ENCODE measurements at regions not wholly inside any gene's neighbourhood (a gene's known extent, or its start where the extent isn't known, plus 50 kb on each side); places are given as distances from the start of the nearest gene placed in this dataset.

- H3K27ac ChIP-seq = no peak overlapping the region
- ChIA-PET CTCF (no interaction called here), POLR2A (ENCODE audit: low non-redundant PET) (no interaction called here)
- no peak for TF ChIP-seq CTCF (conservative IDR thresholded peaks at IDR 0.05; ENCODE audit: low read depth)
- no peak for DNase-seq (ENCODE audit: low spot score)
Observed at GRCh38 chr9:13626601-13627000, 347.1 kb upstream of the MPDZ start.

- no peak overlapping the region for H3K27ac ChIP-seq
- POLR2A ChIA-PET (ENCODE audit: low non-redundant PET) = no interaction called here
- CTCF ChIA-PET = no interaction called here
- no peak for DNase-seq (ENCODE audit: low spot score)
- TF ChIP-seq CTCF (conservative IDR thresholded peaks at IDR 0.05; ENCODE audit: low read depth) = no peak
Observed at GRCh38 chr9:13621872-13622564, 342.5 kb upstream of the MPDZ start.

- no peak for TF ChIP-seq CTCF (conservative IDR thresholded peaks at IDR 0.05; ENCODE audit: low read depth)
- no peak for DNase-seq (ENCODE audit: low spot score)
- CTCF ChIA-PET = no interaction called here
- no peak overlapping the region for H3K27ac ChIP-seq
- POLR2A ChIA-PET (ENCODE audit: low non-redundant PET) = no interaction called here
Observed at GRCh38 chr9:13616491-13617035, 337.1 kb upstream of the MPDZ start.

GRCh38 chr9:13615660-13616490, 336.4 kb upstream of the MPDZ start:
- CTCF ChIA-PET = no interaction called here
- no peak for DNase-seq (ENCODE audit: low spot score)
- TF ChIP-seq CTCF (conservative IDR thresholded peaks at IDR 0.05; ENCODE audit: low read depth) = no peak
- POLR2A ChIA-PET (ENCODE audit: low non-redundant PET) = no interaction called here
- H3K27ac ChIP-seq = no peak overlapping the region

- ChIA-PET POLR2A (ENCODE audit: low non-redundant PET) (no interaction called here), CTCF (no interaction called here)
- H3K27ac ChIP-seq = no peak overlapping the region
- no peak for DNase-seq (ENCODE audit: low spot score)
- TF ChIP-seq CTCF (conservative IDR thresholded peaks at IDR 0.05; ENCODE audit: low read depth) = no peak
Observed at GRCh38 chr9:13614060-13614459, 334.6 kb upstream of the MPDZ start.

- no peak for TF ChIP-seq CTCF (conservative IDR thresholded peaks at IDR 0.05; ENCODE audit: low read depth)
- no peak for DNase-seq (ENCODE audit: low spot score)
- ChIA-PET POLR2A (ENCODE audit: low non-redundant PET) (no interaction called here), CTCF (no interaction called here)
- no peak overlapping the region for H3K27ac ChIP-seq
Observed at GRCh38 chr9:13613296-13613695, 333.8 kb upstream of the MPDZ start.

Data from RWPE1 (cell line).